ENCODE measurements at regions not wholly inside any gene's neighbourhood (a gene's known extent, or its start where the extent isn't known, plus 50 kb on each side); places are given as distances from the start of the nearest gene placed in this dataset.

GRCh38 chr16:8184854-8185253 is 405.5 kb downstream of the TMEM114 start:
- TF ChIP-seq POLR2A (IDR thresholded peaks at IDR 0.05) (no peak), CTCF (IDR thresholded peaks at IDR 0.05) (no peak)
